K562 (cell line): ENCODE measurements at regions not wholly inside any gene's neighbourhood (a gene's known extent, or its start where the extent isn't known, plus 50 kb on each side); places are given as distances from the start of the nearest gene placed in this dataset.

ENCODE experiments used
- ATAC-seq: fragments of 200-7000 bp; cut with Tn5 transposase; 3 replicates; pipeline ENCODE4 v1.9.1; 2020; ENCODE audit warnings: moderate library complexity
- BruUV-seq: library from RNA; stranded (reverse); fragments of 400-500 nt; replicated peaks from 2 replicates; lab custom pipeline; 2021; lab: Mats Ljungman, UMichigan
- CTCF ChIA-PET: fragments of 300-600 bp; formaldehyde crosslinking; extraction: SDS; loops from one replicate; lab custom pipeline; 2021; ENCODE audit warnings: low intra/inter-chr PET ratio; lab: Yijun Ruan, JAX
- POLR2A ChIA-PET: fragments of 300-600, 350-650 bp; sonication (Branson Sonifier 250); formaldehyde crosslinking; extraction: SDS; loops from one replicate; lab custom pipeline; 2021; ENCODE audit warnings: antibody characterized with exemption, inconsistent platforms; lab: Yijun Ruan, JAX
- DNase-seq, 4 experiments: peaks; one replicate each; pipeline versions ENCODE4 v3.0.0 to v3.0.0-alpha.2; 2011 to 2018; ENCODE audit warnings: low spot score in 3 of 4, mixed read lengths in 3 of 4; ENCODE audit errors: extremely low read depth in 1 of 4
- FAIRE-seq: peaks from 2 replicates; lab custom pipeline; 2011; peaks lifted over from hg19 to GRCh38; lab: Jason Lieb, UNC
- H2AFZ ChIP-seq: 2 replicates; pipeline ENCODE4 v1.6.0; 2011; ENCODE audit warnings: low read depth, low read length, control low read depth, inconsistent platforms
- H3K27ac ChIP-seq: fragments of 200-600 bp; 3 replicates; pipeline ENCODE4 v1.8.0; 2011; ENCODE audit warnings: low read depth, mild to moderate bottlenecking, control low read depth, inconsistent platforms, low read length, moderate library complexity, mixed read lengths; ENCODE audit errors: extremely low read depth
- H3K27me3 ChIP-seq, 2 experiments: fragments of 300-600 bp in 1 of 2; 2 replicates in 1 of 2; 3 replicates in 1 of 2; pipeline versions ENCODE4 v1.6.0 to v1.8.0; 2011; ENCODE audit warnings: inconsistent platforms in 2 of 2, low read length in 2 of 2, mild to moderate bottlenecking in 1 of 2, mixed read lengths in 1 of 2, moderate library complexity in 1 of 2; ENCODE audit not compliant: control insufficient read depth in 2 of 2, insufficient read depth in 2 of 2
- H3K36me3 ChIP-seq: fragments of 300-600 bp; 3 replicates; pipeline ENCODE4 v1.8.0; 2011; ENCODE audit warnings: mild to moderate bottlenecking, low read length, inconsistent platforms; ENCODE audit not compliant: control insufficient read depth, insufficient read depth
- H3K4me1 ChIP-seq, 2 experiments: fragments of 200-600 bp in 1 of 2; replicated peaks in 1 of 2; 2 replicates in 1 of 2; 3 replicates in 1 of 2; pipeline versions ENCODE4 v1.5.1 to v1.8.0; 2011; ENCODE audit warnings: inconsistent platforms in 2 of 2, low read length in 2 of 2, mild to moderate bottlenecking in 1 of 2, mixed read lengths in 1 of 2, moderate library complexity in 1 of 2; ENCODE audit not compliant: control insufficient read depth in 2 of 2, insufficient read depth in 2 of 2
- H3K4me2 ChIP-seq: 2 replicates; pipeline ENCODE4 v1.6.1; 2011; ENCODE audit warnings: low read length, control low read depth, inconsistent platforms, mixed read lengths; ENCODE audit not compliant: insufficient read depth
- H3K4me3 ChIP-seq: fragments of 200-600 bp; sonication (generic), shearing (Covaris generic); 2 replicates; pipeline ENCODE4 v1.5.1; 2016; ENCODE audit warnings: control low read depth, inconsistent platforms
- H3K79me2 ChIP-seq: fragments of 200-600 bp; 3 replicates; pipeline ENCODE4 v1.8.0; 2011; ENCODE audit warnings: low read length, inconsistent platforms; ENCODE audit not compliant: control insufficient read depth, insufficient read depth
- H3K9ac ChIP-seq, 2 experiments: 2 replicates each; pipeline versions ENCODE4 v1.6.0 to v1.6.1; 2011; ENCODE audit warnings: low read depth in 2 of 2, low read length in 2 of 2, control low read depth in 1 of 2, inconsistent platforms in 1 of 2, mild to moderate bottlenecking in 1 of 2, mixed read lengths in 1 of 2; ENCODE audit not compliant: insufficient read depth in 1 of 2
- H3K9me1 ChIP-seq: one replicate; pipeline ENCODE4 v1.6.0; 2011; ENCODE audit warnings: inconsistent platforms, mild to moderate bottlenecking, low read length, moderate library complexity; ENCODE audit not compliant: control insufficient read depth, insufficient read depth
- H3K9me3 ChIP-seq: replicated peaks from 2 replicates; pipeline ENCODE4 v1.5.1; 2011; ENCODE audit warnings: low read depth, low read length, inconsistent platforms; ENCODE audit not compliant: control insufficient read depth, insufficient read depth
- H4K20me1 ChIP-seq: replicated peaks from 2 replicates; pipeline ENCODE4 v1.6.1; 2011; ENCODE audit warnings: low read length, inconsistent platforms, mixed read lengths; ENCODE audit not compliant: control insufficient read depth, insufficient read depth
- CREB1 ChIP-seq, 2 experiments: sonication (generic) in 1 of 2; formaldehyde crosslinking in 1 of 2; IDR thresholded peaks; 2 replicates each; pipeline versions ENCODE4 v1.6.1 to v1.8.0; 2012 to 2022; ENCODE audit warnings: inconsistent platforms in 1 of 2, mild to moderate bottlenecking in 1 of 2, missing genetic modification reagents in 1 of 2, moderate library complexity in 1 of 2
- CSDE1 ChIP-seq, 2 experiments: fragments of 450-650 bp; IDR thresholded peaks; 2 replicates each; pipeline ENCODE4 v1.6.1; 2016; ENCODE audit warnings: mild to moderate bottlenecking in 1 of 2
- DDX20 ChIP-seq: fragments of 450-650 bp; IDR thresholded peaks from 2 replicates; pipeline ENCODE4 v1.6.1; 2016; ENCODE audit warnings: missing genetic modification characterization, low read depth, mild to moderate bottlenecking, missing compliant biosample characterization, moderate library complexity
- ELK3 ChIP-seq: fragments of 450-650 bp; formaldehyde crosslinking; IDR thresholded peaks from 2 replicates; pipeline ENCODE4 v1.4.0; 2020; ENCODE audit warnings: mild to moderate bottlenecking
- ETV6 ChIP-seq, 3 experiments: fragments of 150-350 bp in 1 of 3; sonication (generic) in 1 of 3; formaldehyde crosslinking in 1 of 3; IDR thresholded peaks; 2 replicates each; pipeline versions ENCODE4 v1.6.1 to v1.8.0; 2014 to 2022; ENCODE audit warnings: borderline replicate concordance in 2 of 3, low read depth in 2 of 3, antibody characterized with exemption in 1 of 3, low read length in 1 of 3, mild to moderate bottlenecking in 1 of 3, missing genetic modification reagents in 1 of 3
- HNRNPH1 ChIP-seq: fragments of 200-400 bp; formaldehyde crosslinking; optimal IDR thresholded peaks from 2 replicates; pipeline ENCODE3; 2017; ENCODE audit warnings: low read depth, mild to moderate bottlenecking, low read length, moderate library complexity
- LCOR ChIP-seq: sonication (generic); formaldehyde crosslinking; IDR thresholded peaks from 2 replicates; pipeline ENCODE4 v1.8.0; 2022; ENCODE audit warnings: mild to moderate bottlenecking, missing genetic modification reagents
- MXI1 ChIP-seq: IDR thresholded peaks from 2 replicates; pipeline ENCODE4 v1.6.1; 2011; ENCODE audit warnings: low read depth, mild to moderate bottlenecking, improper control_type of control experiment, low read length
- PRPF4 ChIP-seq: fragments of 200-400 bp; formaldehyde crosslinking; IDR thresholded peaks from one replicate; pipeline ENCODE4 v1.6.1; 2017; ENCODE audit warnings: low read length, low read depth, mild to moderate bottlenecking; ENCODE audit not compliant: insufficient read depth, poor library complexity, severe bottlenecking
- RERE ChIP-seq: sonication (generic); formaldehyde crosslinking; IDR thresholded peaks from 2 replicates; pipeline ENCODE4 v1.8.0; 2023; ENCODE audit warnings: missing genetic modification reagents, mild to moderate bottlenecking, borderline replicate concordance
- SMARCA4 ChIP-seq: fragments of 450-650 bp; IDR thresholded peaks from 2 replicates; pipeline ENCODE4 v1.6.1; 2016
- SOX6 ChIP-seq: fragments of 450-650 bp; IDR thresholded peaks from 2 replicates; pipeline ENCODE4 v1.6.1; 2014; ENCODE audit warnings: mild to moderate bottlenecking
- ZNF140 ChIP-seq: fragments of 250-450 bp; sonication (Bioruptor Pico); IDR thresholded peaks from 2 replicates; pipeline ENCODE4 v1.8.0; 2021; ENCODE audit warnings: moderate library complexity, mild to moderate bottlenecking, inconsistent platforms
- ZNF224 ChIP-seq: sonication (generic); formaldehyde crosslinking; IDR thresholded peaks from 2 replicates; pipeline ENCODE4 v1.8.0; 2022; ENCODE audit warnings: mild to moderate bottlenecking, missing genetic modification reagents
- ZNF311 ChIP-seq: fragments of 250-450 bp; sonication (Bioruptor Pico); IDR thresholded peaks from 2 replicates; pipeline ENCODE4 v1.4.0; 2020; ENCODE audit warnings: mild to moderate bottlenecking, moderate library complexity
- ZNF551 ChIP-seq: fragments of 250-450 bp; sonication (Bioruptor Pico); IDR thresholded peaks from 2 replicates; pipeline ENCODE4 v1.5.0; 2021; ENCODE audit warnings: mild to moderate bottlenecking, moderate library complexity
- ZNF785 ChIP-seq: fragments of 250-450 bp; sonication (Bioruptor Pico); IDR thresholded peaks from 2 replicates; pipeline ENCODE4 v1.4.0; 2020; ENCODE audit warnings: mild to moderate bottlenecking
- WGBS: fragments of 100-300 bp; shearing (Covaris generic); methylation state at CpG from one replicate; pipeline ENCODE4 v1.1.6; 2016; ENCODE audit warnings: low coverage, mixed read lengths; ENCODE audit not compliant: insufficient coverage; ENCODE audit errors: missing lambda C conversion rate; 5-methylcytosine and 5-hydroxymethylcytosine counted together
- in situ Hi-C: fragments of 300-500 bp; cut with MboI; formaldehyde crosslinking; loops from 4 replicates; pipeline ENCODE4 v1.15.0; 2018; ENCODE audit warnings: inconsistent platforms, mixed read lengths
- intact Hi-C: fragments of 100-400 bp; cut with micrococcal nuclease; formaldehyde crosslinking; loops from 2 replicates; pipeline ENCODE4 v1.14.2; 2022

GRCh38 chr4:96126227-96126626 lies 286.3 kb downstream of the PDHA2 start (continued):
- TF ChIP-seq RERE (CRISPR knock-in tag) (no peak), MXI1 (no peak), HNRNPH1 (no peak), ZNF311 (no peak), ZNF224 (CRISPR knock-in tag) (no peak), ZNF785 (no peak), LCOR (CRISPR knock-in tag) (no peak)
- TF ChIP-seq, all 486 proteins: peak for 0

GRCh38 chr4:96131186-96131585 lies 291.3 kb downstream of the PDHA2 start:
- Histone ChIP-seq H3K4me2 (no peak overlapping the region), H3K9ac (no peak overlapping the region), H3K27ac (no peak overlapping the region), H3K36me3 (no peaks in the 10 kb centered on the region), H4K20me1 (no peaks in the 10 kb centered on the region), H3K4me1 (no peaks in the 10 kb centered on the region; a peak in 1 of 5 replicates), H3K27me3 (no peaks in the 10 kb centered on the region), H2AFZ (no peak overlapping the region), H3K9me3 (no peaks in the 10 kb centered on the region), H3K79me2 (no peaks in the 10 kb centered on the region), H3K4me3 (no peak overlapping the region), H3K9me1 (no peaks in the 10 kb centered on the region)
- intact Hi-C loops: no loop called here
- WGBS: 0% methylated on average over 1 of the region's 1 CpG
- DNase-seq (no peak), ATAC-seq (no peak), FAIRE-seq (no peak)
- in situ Hi-C loops: no loop called here
- BruUV-seq: no TSS peak
- ChIA-PET CTCF (no interaction called here), POLR2A (no interaction called here)
- TF ChIP-seq SMARCA4 (no peak), ELK3 (CRISPR knock-in tag) (no peak), CSDE1 (IDR thresholded peaks at IDR 0.05) (no peak), CREB1 (IDR thresholded peaks at IDR 0.05) (no peak), CREB1 (CRISPR knock-in tag; IDR thresholded peaks at IDR 0.05) (no peak), PRPF4 (no peak), ETV6 (IDR thresholded peaks at IDR 0.05; ENCODE audit: borderline replicate concordance in 1 of 2, low read depth in 2 of 2, low read length in 1 of 2) (no peak), ETV6 (CRISPR knock-in tag; IDR thresholded peaks at IDR 0.05; ENCODE audit: borderline replicate concordance) (no peak), ZNF140 (no peak), ZNF551 (no peak), SOX6 (no peak), DDX20 (tag) (no peak)
